ENCODE measurements at regions not wholly inside any gene's neighbourhood (a gene's known extent, or its start where the extent isn't known, plus 50 kb on each side); places are given as distances from the start of the nearest gene placed in this dataset.

- Histone ChIP-seq H3K79me2 (ENCODE audit: control insufficient read depth, insufficient read depth, low read length) (no peaks in the 10 kb centered on the region), H3K4me3 (no peak overlapping the region), H3K9me1 (ENCODE audit: control insufficient read depth, insufficient read depth, low read length) (no peaks in the 10 kb centered on the region), H3K27me3 (ENCODE audit: control insufficient read depth in 2 of 2, insufficient read depth in 2 of 2, low read length in 2 of 2) (no peaks in the 10 kb centered on the region), H3K27ac (ENCODE audit: extremely low read depth, low read depth, low read length) (no peak overlapping the region), H3K9ac (ENCODE audit: insufficient read depth in 1 of 2, low read depth in 2 of 2, low read length in 2 of 2) (no peak overlapping the region), H3K4me1 (replicated peaks in 1 of 2; ENCODE audit: control insufficient read depth in 2 of 2, insufficient read depth in 2 of 2, low read length in 2 of 2) (no peaks in the 10 kb centered on the region), H3K4me2 (ENCODE audit: insufficient read depth, low read length) (no peak overlapping the region), H4K20me1 (replicated peaks; ENCODE audit: control insufficient read depth, insufficient read depth, low read length) (no peaks in the 10 kb centered on the region), H3K36me3 (ENCODE audit: control insufficient read depth, insufficient read depth, low read length) (no peaks in the 10 kb centered on the region), H3K9me3 (replicated peaks; ENCODE audit: control insufficient read depth, insufficient read depth, low read depth, low read length) (no peaks in the 10 kb centered on the region), H2AFZ (ENCODE audit: low read depth, low read length) (no peak overlapping the region)
- no peak for TF ChIP-seq RNF219 (CRISPR knock-in tag; IDR thresholded peaks at IDR 0.05)
- TF ChIP-seq SMARCB1 (IDR thresholded peaks at IDR 0.05; ENCODE audit: insufficient read length, low read depth), result no peak
- no peak for TF ChIP-seq NELFE (IDR thresholded peaks at IDR 0.05; ENCODE audit: insufficient read depth, insufficient read length)
- no peak for TF ChIP-seq PHF20 (IDR thresholded peaks at IDR 0.05; ENCODE audit: partially characterized antibody)
- TF ChIP-seq TSHZ1 (CRISPR knock-in tag; IDR thresholded peaks at IDR 0.05), result no peak
- no peak for TF ChIP-seq MAFF (IDR thresholded peaks at IDR 0.05; ENCODE audit: low read length)
- no peak for TF ChIP-seq MEF2D (tag; conservative IDR thresholded peaks at IDR 0.05; ENCODE audit: low read depth)
- TF ChIP-seq HOXB6 (CRISPR knock-in tag; IDR thresholded peaks at IDR 0.05; ENCODE audit: borderline replicate concordance), result no peak
- no peak for TF ChIP-seq ATF4 (CRISPR knock-in tag; IDR thresholded peaks at IDR 0.05)
- no peak for TF ChIP-seq MEF2A (IDR thresholded peaks at IDR 0.05; ENCODE audit: control insufficient read depth, low read depth, low read length)
- DNase-seq (ENCODE audit: extremely low read depth in 1 of 4, low spot score in 3 of 4), result no peak
- CTCF ChIA-PET (ENCODE audit: low intra/inter-chr PET ratio), result no interaction called here
- no TSS peak for BruUV-seq (replicated peaks)
- FAIRE-seq, result no peak
- no peak for ATAC-seq
- intact Hi-C loops (cut with micrococcal nuclease) (no loop called here), in situ Hi-C loops (cut with MboI) (no loop called here)
- POLR2A ChIA-PET, result no interaction called here
These were observed 449.0 kb upstream of the MMADHC start for GRCh38 chr2:150036622-150037021.

All from K562 (cell line).